CD14-positive monocyte (primary cell): ENCODE measurements at regions not wholly inside any gene's neighbourhood (a gene's known extent, or its start where the extent isn't known, plus 50 kb on each side); places are given as distances from the start of the nearest gene placed in this dataset.
A peak's percentile ranks its signal among the peaks of the same experiment; 100 is the strongest.

ENCODE experiments used
- DNase-seq, 3 donors: peaks; one replicate each; pipeline ENCODE4 v3.0.0-alpha.2; 2011 to 2022
- H2AFZ ChIP-seq: 2 replicates; pipeline ENCODE4 v1.6.0; 2012; ENCODE audit warnings: mild to moderate bottlenecking, low read depth, low read length, inconsistent platforms; ENCODE audit not compliant: insufficient read depth, poor library complexity, severe bottlenecking
- H3K27ac ChIP-seq, 2 donors: 1 replicate in 1 of 2; 2 replicates in 1 of 2; pipeline ENCODE4 v1.5.1; 2012 to 2013; ENCODE audit warnings: low read length in 2 of 2, control low read depth in 1 of 2, inconsistent platforms in 1 of 2, low read depth in 1 of 2, mild to moderate bottlenecking in 1 of 2
- H3K27me3 ChIP-seq, 2 donors: one replicate each; pipeline versions ENCODE4 v1.6.0 to v1.6.1; 2011 to 2013; ENCODE audit warnings: low read length in 2 of 2; ENCODE audit not compliant: control insufficient read depth in 2 of 2, insufficient read depth in 2 of 2
- H3K36me3 ChIP-seq, 2 donors: replicated peaks in 1 of 2; 1 replicate in 1 of 2; 2 replicates in 1 of 2; pipeline versions ENCODE4 v1.5.1 to v1.6.1; 2012 to 2013; ENCODE audit warnings: low read length in 2 of 2, control low read depth in 1 of 2, inconsistent platforms in 1 of 2, mild to moderate bottlenecking in 1 of 2; ENCODE audit not compliant: insufficient read depth in 2 of 2, control insufficient read depth in 1 of 2
- H3K4me1 ChIP-seq, 2 donors: 1 replicate in 1 of 2; 2 replicates in 1 of 2; pipeline versions ENCODE4 v1.5.1 to v1.6.1; 2012 to 2013; ENCODE audit warnings: low read length in 2 of 2, control low read depth in 1 of 2, inconsistent platforms in 1 of 2, mild to moderate bottlenecking in 1 of 2, moderate library complexity in 1 of 2; ENCODE audit not compliant: insufficient read depth in 2 of 2, control insufficient read depth in 1 of 2
- H3K4me2 ChIP-seq: replicated peaks from 2 replicates; pipeline ENCODE3; 2012; ENCODE audit warnings: low read length, moderate library complexity, mild to moderate bottlenecking; ENCODE audit not compliant: poor library complexity, severe bottlenecking; ENCODE audit errors: extremely low read depth
- H3K4me3 ChIP-seq, 3 experiments: fragments of 200-600 bp in 1 of 3; sonication (generic) in 1 of 3; replicated peaks in 1 of 3; 1 replicate in 2 of 3; 2 replicates in 1 of 3; pipeline ENCODE4 v1.5.1; 2011 to 2013; ENCODE audit warnings: low read length in 3 of 3, mild to moderate bottlenecking in 3 of 3, control low read depth in 2 of 3, low read depth in 2 of 3, inconsistent platforms in 1 of 3, moderate library complexity in 1 of 3
- H3K79me2 ChIP-seq: 2 replicates; pipeline ENCODE4 v1.6.0; 2012; ENCODE audit warnings: mild to moderate bottlenecking, control low read depth, inconsistent platforms, low read length, moderate library complexity; ENCODE audit not compliant: insufficient read depth
- H3K9ac ChIP-seq: 2 replicates; pipeline ENCODE4 v1.6.0; 2017; ENCODE audit warnings: low read length, mild to moderate bottlenecking; ENCODE audit not compliant: insufficient read depth, poor library complexity, severe bottlenecking
- H3K9me3 ChIP-seq, 2 donors: replicated peaks in 1 of 2; 1 replicate in 1 of 2; 2 replicates in 1 of 2; pipeline versions ENCODE4 v1.5.1 to v1.6.1; 2012 to 2013; ENCODE audit warnings: low read length in 2 of 2, control low read depth in 1 of 2; ENCODE audit not compliant: control insufficient read depth in 1 of 2, insufficient read depth in 1 of 2
- H4K20me1 ChIP-seq: 2 replicates; pipeline ENCODE4 v1.6.0; 2012; ENCODE audit warnings: mild to moderate bottlenecking, low read length, control low read depth, moderate library complexity; ENCODE audit not compliant: insufficient read depth
- H3K27ac Mint-ChIP-seq, 7 donors: one replicate each; pipeline ENCODE4 v1.8.0; 2020; ENCODE audit warnings: mild to moderate bottlenecking in 7 of 7, mixed read lengths in 7 of 7, moderate library complexity in 6 of 7, inconsistent platforms in 2 of 7
- H3K27me3 Mint-ChIP-seq, 3 donors: one replicate each; pipeline ENCODE4 v1.8.0; 2021 to 2022; ENCODE audit warnings: low read depth in 3 of 3, mild to moderate bottlenecking in 3 of 3, mixed read lengths in 3 of 3, moderate library complexity in 3 of 3, inconsistent platforms in 1 of 3
- H3K36me3 Mint-ChIP-seq, 2 donors: one replicate each; pipeline ENCODE4 v1.8.0; 2020; ENCODE audit warnings: mixed read lengths in 2 of 2, inconsistent platforms in 1 of 2, mild to moderate bottlenecking in 1 of 2
- H3K4me1 Mint-ChIP-seq: one replicate; pipeline ENCODE4 v1.8.0; 2020; ENCODE audit warnings: mild to moderate bottlenecking, mixed read lengths
- H3K4me3 Mint-ChIP-seq, 2 donors: one replicate each; pipeline ENCODE4 v1.8.0; 2020; ENCODE audit warnings: mild to moderate bottlenecking in 2 of 2, mixed read lengths in 2 of 2, moderate library complexity in 1 of 2
- H3K9me3 Mint-ChIP-seq, 7 donors: one replicate each; pipeline ENCODE4 v1.8.0; 2020 to 2022; ENCODE audit warnings: mixed read lengths in 7 of 7, mild to moderate bottlenecking in 6 of 7, moderate library complexity in 6 of 7, inconsistent platforms in 2 of 7
- CTCF ChIP-seq: fragments of 200-600 bp; IDR thresholded peaks from one replicate; pipeline ENCODE4 v1.8.0; 2022; ENCODE audit warnings: antibody characterized with exemption, mild to moderate bottlenecking
- WGBS: methylation state at CpG from one replicate; pipeline ENCODE4 v1.1.5; 2013; ENCODE audit warnings: missing lambda C conversion rate; ENCODE audit not compliant: insufficient coverage; 5-methylcytosine and 5-hydroxymethylcytosine counted together
- intact Hi-C, 2 donors: fragments of 100-400 bp; cut with micrococcal nuclease; formaldehyde crosslinking; loops; one replicate each; pipeline versions ENCODE4 v1.15.0 to v1.15.1; 2023

GRCh38 chr10:62688971-62689700 is 115.4 kb upstream of the ADO start:
- no peaks in the 10 kb centered on the region for H3K79me2 ChIP-seq
- peak overlapping the region; percentile 32 for H3K4me2 ChIP-seq
- no peaks in the 10 kb centered on the region for H3K27me3 ChIP-seq
- no peaks in the 10 kb centered on the region for H4K20me1 ChIP-seq
- peak overlapping the region; percentile 37 for H2AFZ ChIP-seq
- peaks cover 0 to 8% (median 5%) of the 10 kb centered on the region in 7 donors for H3K9me3 Mint-ChIP-seq
- no peaks in the 10 kb centered on the region for H3K36me3 ChIP-seq
- peak overlapping the region in 1 of 2 donors; percentile 72 for H3K4me3 Mint-ChIP-seq
- H3K4me1 Mint-ChIP-seq = peaks cover 35% of the 10 kb centered on the region
- peaks cover 0 to 1% of the 10 kb centered on the region in 2 donors for H3K36me3 Mint-ChIP-seq
- peak overlapping the region; percentile 11 to 51 for H3K27ac ChIP-seq
- no peaks in the 10 kb centered on the region for H3K9me3 ChIP-seq
- H3K27ac Mint-ChIP-seq = peak overlapping the region; percentile 64 to 91 (median 82)
- 70% methylated on average over 2 of the region's 2 CpGs for WGBS
- intact Hi-C loops = no loop called here
- H3K4me1 ChIP-seq = peaks cover 32 to 33% of the 10 kb centered on the region in 2 donors
- no peak for TF ChIP-seq CTCF
- DNase-seq = no peak
- H3K4me3 ChIP-seq = peak overlapping the region in 1 of 3 experiments; percentile 38
- H3K9ac ChIP-seq = no peak overlapping the region
- no peaks in the 10 kb centered on the region for H3K27me3 Mint-ChIP-seq

DNA sequence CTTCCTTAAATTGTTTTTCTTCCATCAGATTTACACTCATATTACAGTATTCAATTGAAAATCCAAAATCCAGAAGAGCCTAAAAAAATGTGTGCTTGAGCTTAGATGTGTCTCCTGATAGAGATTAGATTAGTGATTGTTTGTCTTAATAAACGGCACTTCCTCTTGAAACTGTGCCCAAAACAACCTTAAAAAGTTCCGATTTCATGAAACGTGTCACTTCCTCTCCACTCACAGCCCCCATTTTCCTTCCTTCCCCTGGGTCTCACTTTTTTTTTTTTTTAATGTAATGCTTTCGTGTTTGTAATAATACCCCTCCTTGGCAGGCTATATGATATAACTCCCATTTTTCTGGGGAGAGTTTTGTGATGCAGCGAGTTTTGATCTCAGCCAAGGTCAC is 114.8 kb upstream of the ADO start:
- H3K27ac ChIP-seq = peak overlapping the region in 1 of 2 donors; percentile 51
- peaks cover 0 to 8% (median 5%) of the 10 kb centered on the region in 7 donors for H3K9me3 Mint-ChIP-seq
- no peaks in the 10 kb centered on the region for H3K27me3 Mint-ChIP-seq
- peak; percentile 58 to 81 (median 81) for DNase-seq
- H3K9ac ChIP-seq = no peak overlapping the region
- TF ChIP-seq CTCF = no peak
- intact Hi-C loops = loop anchor here in 1 of 2 donors (5.0 to 10.0 kb wide), 3 partner anchors 37 to 105 kb away; no protein-coding TSS in a partner anchor
- H3K36me3 Mint-ChIP-seq = peaks cover 0 to 1% of the 10 kb centered on the region in 2 donors
- H3K27me3 ChIP-seq = no peaks in the 10 kb centered on the region
- no peaks in the 10 kb centered on the region for H3K9me3 ChIP-seq
- peak overlapping the region; percentile 50 to 72 for H3K4me3 Mint-ChIP-seq
- WGBS = no CpG with 5 or more reads among the region's 5 CpGs
- H3K27ac Mint-ChIP-seq = peak overlapping the region; percentile 64 to 91 (median 82)
- no peaks in the 10 kb centered on the region for H3K36me3 ChIP-seq
- peaks cover 32 to 33% of the 10 kb centered on the region in 2 donors for H3K4me1 ChIP-seq
- peak overlapping the region in 1 of 3 experiments; percentile 38 for H3K4me3 ChIP-seq
- peak overlapping the region; percentile 64 for H2AFZ ChIP-seq
- H4K20me1 ChIP-seq = no peaks in the 10 kb centered on the region
- peak overlapping the region; percentile 32 for H3K4me2 ChIP-seq
- H3K79me2 ChIP-seq = no peaks in the 10 kb centered on the region
- peaks cover 35% of the 10 kb centered on the region for H3K4me1 Mint-ChIP-seq
